ENCODE measurements at regions not wholly inside any gene's neighbourhood (a gene's known extent, or its start where the extent isn't known, plus 50 kb on each side); places are given as distances from the start of the nearest gene placed in this dataset.

DNA sequence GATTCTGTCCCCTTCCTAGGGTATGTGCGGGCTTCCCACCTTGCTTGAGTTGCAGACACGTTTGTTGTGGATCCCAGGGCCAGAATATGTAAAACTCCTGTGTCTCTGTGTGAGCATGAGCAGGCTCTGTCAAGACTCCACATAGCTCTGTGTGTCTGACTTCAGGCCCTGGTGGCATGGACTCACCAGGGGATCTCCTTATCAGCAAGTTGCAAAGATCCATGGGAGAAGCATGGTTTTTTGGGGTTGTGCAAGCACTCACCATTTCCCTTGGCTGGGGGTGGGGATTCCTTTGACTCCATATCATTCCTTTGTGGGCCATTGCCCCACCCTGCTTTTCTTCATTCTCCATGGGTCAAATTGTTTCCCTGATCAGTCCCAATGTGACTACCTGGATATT lies 205.6 kb downstream of the TUSC1 start:
- DNase-seq (ENCODE audit: low spot score): no peak
- ChIA-PET CTCF (no interaction called here), POLR2A (ENCODE audit: low non-redundant PET) (no interaction called here)
- H3K36me3 ChIP-seq (ENCODE audit: insufficient read depth, low read length, poor library complexity, severe bottlenecking): no peaks in the 10 kb centered on the region
- H3K4me1 ChIP-seq (ENCODE audit: insufficient read depth, low read length, poor library complexity, severe bottlenecking): no peaks in the 10 kb centered on the region
- intact Hi-C loops (cut with micrococcal nuclease; ENCODE audit: unreplicated experiment): no loop called here
- no peak overlapping the region for H3K27ac ChIP-seq (ENCODE audit: low read depth, low read length, poor library complexity, severe bottlenecking)
- no peak for TF ChIP-seq EZH2 (IDR thresholded peaks at IDR 0.05; ENCODE audit: borderline replicate concordance, low read depth, low read length, poor library complexity, severe bottlenecking)
- TF ChIP-seq, protein P1, sequence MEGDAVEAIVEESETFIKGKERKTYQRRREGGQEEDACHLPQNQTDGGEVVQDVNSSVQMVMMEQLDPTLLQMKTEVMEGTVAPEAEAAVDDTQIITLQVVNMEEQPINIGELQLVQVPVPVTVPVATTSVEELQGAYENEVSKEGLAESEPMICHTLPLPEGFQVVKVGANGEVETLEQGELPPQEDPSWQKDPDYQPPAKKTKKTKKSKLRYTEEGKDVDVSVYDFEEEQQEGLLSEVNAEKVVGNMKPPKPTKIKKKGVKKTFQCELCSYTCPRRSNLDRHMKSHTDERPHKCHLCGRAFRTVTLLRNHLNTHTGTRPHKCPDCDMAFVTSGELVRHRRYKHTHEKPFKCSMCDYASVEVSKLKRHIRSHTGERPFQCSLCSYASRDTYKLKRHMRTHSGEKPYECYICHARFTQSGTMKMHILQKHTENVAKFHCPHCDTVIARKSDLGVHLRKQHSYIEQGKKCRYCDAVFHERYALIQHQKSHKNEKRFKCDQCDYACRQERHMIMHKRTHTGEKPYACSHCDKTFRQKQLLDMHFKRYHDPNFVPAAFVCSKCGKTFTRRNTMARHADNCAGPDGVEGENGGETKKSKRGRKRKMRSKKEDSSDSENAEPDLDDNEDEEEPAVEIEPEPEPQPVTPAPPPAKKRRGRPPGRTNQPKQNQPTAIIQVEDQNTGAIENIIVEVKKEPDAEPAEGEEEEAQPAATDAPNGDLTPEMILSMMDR (conservative IDR thresholded peaks at IDR 0.05; ENCODE audit: low read depth, low read length): no peak
- no peak overlapping the region for H3K4me3 ChIP-seq (ENCODE audit: low read depth, low read length, poor library complexity, severe bottlenecking)
- H3K9me3 ChIP-seq (ENCODE audit: low read depth, low read length, poor library complexity, severe bottlenecking): no peaks in the 10 kb centered on the region
- BruUV-seq (replicated peaks): no TSS peak
- no peaks in the 10 kb centered on the region for H3K27me3 ChIP-seq (replicated peaks; ENCODE audit: insufficient read depth, low read depth, low read length, poor library complexity)

DNA sequence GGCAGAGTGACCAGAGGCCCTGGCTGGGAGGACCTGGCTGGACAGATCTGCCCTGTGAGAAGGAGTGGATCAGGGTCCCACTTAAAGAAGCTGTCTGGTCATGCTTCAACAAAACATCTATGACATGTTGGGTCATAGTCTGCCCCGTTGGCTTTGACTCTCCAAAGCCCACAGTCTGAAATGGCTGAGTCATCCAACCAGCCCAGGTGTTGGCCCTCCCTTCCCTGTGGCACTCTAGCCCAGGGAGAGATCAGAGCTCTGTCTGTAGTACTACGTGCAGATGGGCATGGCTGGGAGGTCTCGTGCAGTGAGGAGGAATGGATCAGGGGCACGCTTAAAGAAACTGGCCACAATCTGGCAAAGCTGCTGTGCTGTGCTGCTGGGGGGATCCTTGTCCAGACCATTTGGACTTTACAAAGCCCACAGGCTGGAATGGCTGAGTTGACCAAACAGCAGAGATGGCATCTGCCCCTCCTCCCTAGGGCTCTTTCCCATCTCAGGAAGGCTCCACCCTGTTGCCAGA lies 206.1 kb downstream of the TUSC1 start:
- no peak for TF ChIP-seq EZH2 (IDR thresholded peaks at IDR 0.05; ENCODE audit: borderline replicate concordance, low read depth, low read length, poor library complexity, severe bottlenecking)
- TF ChIP-seq, protein P1 (conservative IDR thresholded peaks at IDR 0.05; ENCODE audit: low read depth, low read length): no peak
- no peak overlapping the region for H3K27ac ChIP-seq (ENCODE audit: low read depth, low read length, poor library complexity, severe bottlenecking)
- POLR2A ChIA-PET (ENCODE audit: low non-redundant PET): no interaction called here
- H3K4me3 ChIP-seq (ENCODE audit: low read depth, low read length, poor library complexity, severe bottlenecking): no peak overlapping the region
- BruUV-seq (replicated peaks): no TSS peak
- no peaks in the 10 kb centered on the region for H3K27me3 ChIP-seq (replicated peaks; ENCODE audit: insufficient read depth, low read depth, low read length, poor library complexity)
- H3K4me1 ChIP-seq (ENCODE audit: insufficient read depth, low read length, poor library complexity, severe bottlenecking): no peaks in the 10 kb centered on the region
- DNase-seq (ENCODE audit: low spot score): no peak
- no peaks in the 10 kb centered on the region for H3K36me3 ChIP-seq (ENCODE audit: insufficient read depth, low read length, poor library complexity, severe bottlenecking)
- H3K9me3 ChIP-seq (ENCODE audit: low read depth, low read length, poor library complexity, severe bottlenecking): no peaks in the 10 kb centered on the region
- CTCF ChIA-PET: no interaction called here
- intact Hi-C loops (cut with micrococcal nuclease; ENCODE audit: unreplicated experiment): no loop called here

GRCh38 chr9:25461416-25461815 lies 216.8 kb downstream of the TUSC1 start:
- no peak for DNase-seq (ENCODE audit: low spot score)
- no peaks in the 10 kb centered on the region for H3K4me1 ChIP-seq (ENCODE audit: insufficient read depth, low read length, poor library complexity, severe bottlenecking)
- ChIA-PET CTCF (no interaction called here), POLR2A (ENCODE audit: low non-redundant PET) (no interaction called here)
- H3K9me3 ChIP-seq (ENCODE audit: low read depth, low read length, poor library complexity, severe bottlenecking): no peaks in the 10 kb centered on the region
- intact Hi-C loops (cut with micrococcal nuclease; ENCODE audit: unreplicated experiment): no loop called here
- TF ChIP-seq, protein P1 (conservative IDR thresholded peaks at IDR 0.05; ENCODE audit: low read depth, low read length): no peak
- no peak for TF ChIP-seq EZH2 (IDR thresholded peaks at IDR 0.05; ENCODE audit: borderline replicate concordance, low read depth, low read length, poor library complexity, severe bottlenecking)
- no peaks in the 10 kb centered on the region for H3K27me3 ChIP-seq (replicated peaks; ENCODE audit: insufficient read depth, low read depth, low read length, poor library complexity)
- BruUV-seq (replicated peaks): no TSS peak
- H3K27ac ChIP-seq (ENCODE audit: low read depth, low read length, poor library complexity, severe bottlenecking): no peak overlapping the region
- no peaks in the 10 kb centered on the region for H3K36me3 ChIP-seq (ENCODE audit: insufficient read depth, low read length, poor library complexity, severe bottlenecking)
- no peak overlapping the region for H3K4me3 ChIP-seq (ENCODE audit: low read depth, low read length, poor library complexity, severe bottlenecking)

Data from A673 (cell line).